CD4-positive, alpha-beta memory T cell (primary cell): ENCODE measurements at regions not wholly inside any gene's neighbourhood (a gene's known extent, or its start where the extent isn't known, plus 50 kb on each side); places are given as distances from the start of the nearest gene placed in this dataset.
"Not testable (repeated sequence)": the region's sequence is repeated elsewhere in the genome, so short reads cannot be mapped to it uniquely, and the experiment has no call there.

Experiments used
- CTCF ChIA-PET: fragments of 350-600 bp; sonication (Branson Sonifier 250); formaldehyde crosslinking; loops from one replicate; lab custom pipeline; 2021; ENCODE audit warnings: inconsistent platforms; ENCODE audit not compliant: partially characterized antibody; lab: Charles Lee
- POLR2A ChIA-PET: fragments of 350-600 bp; sonication (Branson Sonifier 250); formaldehyde crosslinking; loops from one replicate; lab custom pipeline; 2021; ENCODE audit not compliant: partially characterized antibody; lab: Charles Lee
- DNase-seq, 5 donors: peaks; one replicate each; pipeline versions ENCODE4 v3.0.0 to v3.0.0-alpha.2; 2020 to 2022; ENCODE audit warnings: mixed read lengths in 1 of 5
- H3K27ac ChIP-seq: one replicate; pipeline ENCODE4 v1.7.0; 2013; ENCODE audit warnings: low read depth, low read length
- H3K27me3 ChIP-seq: 2 replicates; pipeline ENCODE4 v1.7.0; 2013; ENCODE audit warnings: mild to moderate bottlenecking, low read length, moderate library complexity; ENCODE audit not compliant: insufficient read depth
- H3K36me3 ChIP-seq: 2 replicates; pipeline ENCODE4 v1.7.0; 2013; ENCODE audit warnings: mild to moderate bottlenecking, low read length, moderate library complexity; ENCODE audit not compliant: insufficient read depth
- H3K4me1 ChIP-seq: 2 replicates; pipeline ENCODE4 v1.7.0; 2013; ENCODE audit warnings: mild to moderate bottlenecking, low read length, moderate library complexity; ENCODE audit not compliant: insufficient read depth
- H3K4me3 ChIP-seq, 2 donors: one replicate each; pipeline ENCODE4 v1.7.0; 2013; ENCODE audit warnings: low read length in 2 of 2, mild to moderate bottlenecking in 1 of 2
- H3K9me3 ChIP-seq, 2 donors: one replicate each; pipeline ENCODE4 v1.7.0; 2013; ENCODE audit warnings: low read length in 2 of 2, control low read depth in 1 of 2; ENCODE audit not compliant: control insufficient read depth in 1 of 2
- H3K27ac Mint-ChIP-seq, 7 donors: one replicate each; pipeline ENCODE4 v1.8.0; 2020 to 2021; ENCODE audit warnings: mixed read lengths in 7 of 7, mild to moderate bottlenecking in 6 of 7, inconsistent platforms in 3 of 7, moderate library complexity in 3 of 7
- H3K27me3 Mint-ChIP-seq, 2 donors: one replicate each; pipeline ENCODE4 v1.8.0; 2020 to 2021; ENCODE audit warnings: mixed read lengths in 2 of 2
- H3K36me3 Mint-ChIP-seq, 2 donors: one replicate each; pipeline ENCODE4 v1.8.0; 2020 to 2021; ENCODE audit warnings: mixed read lengths in 2 of 2, inconsistent platforms in 1 of 2, mild to moderate bottlenecking in 1 of 2
- H3K4me1 Mint-ChIP-seq, 4 donors: one replicate each; pipeline ENCODE4 v1.8.0; 2020 to 2021; ENCODE audit warnings: mixed read lengths in 4 of 4, mild to moderate bottlenecking in 1 of 4
- H3K4me3 Mint-ChIP-seq, 8 donors: one replicate each; pipeline ENCODE4 v1.8.0; 2020 to 2021; ENCODE audit warnings: mixed read lengths in 8 of 8, mild to moderate bottlenecking in 7 of 8, moderate library complexity in 6 of 8, inconsistent platforms in 3 of 8
- H3K9me3 Mint-ChIP-seq, 8 donors: one replicate each; pipeline ENCODE4 v1.8.0; 2020 to 2021; ENCODE audit warnings: mixed read lengths in 8 of 8, mild to moderate bottlenecking in 5 of 8, inconsistent platforms in 3 of 8, moderate library complexity in 1 of 8
- intact Hi-C: fragments of 100-400 bp; cut with micrococcal nuclease; formaldehyde crosslinking; loops from one replicate; pipeline ENCODE4 v1.15.1; 2023

DNA sequence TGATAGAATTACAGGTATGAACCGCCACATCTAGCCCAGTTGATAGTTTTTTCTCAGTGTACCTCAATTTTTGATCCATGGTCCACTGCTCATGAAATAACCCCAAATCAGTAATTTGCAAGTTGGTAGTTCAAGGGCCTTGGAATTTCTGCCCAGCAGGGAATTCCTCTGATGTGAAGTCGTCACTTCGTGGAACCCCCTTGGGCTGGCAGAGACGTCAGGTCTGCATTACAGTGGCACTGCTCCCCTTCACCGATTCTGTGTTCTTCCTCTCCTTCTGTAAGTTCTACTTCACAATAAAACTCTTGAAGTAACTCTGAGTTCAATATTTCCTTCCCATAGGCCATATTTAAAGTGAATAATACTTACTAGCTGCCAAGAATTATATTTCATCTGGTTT, 881.0 kb downstream of the OTOL1 start:
- ChIA-PET CTCF (no interaction called here), POLR2A (no interaction called here)
- Histone ChIP-seq H3K9me3 (no peaks in the 10 kb centered on the region), H3K4me1 (no peaks in the 10 kb centered on the region), H3K27me3 (no peaks in the 10 kb centered on the region), H3K4me3 (no peak overlapping the region), H3K36me3 (no peaks in the 10 kb centered on the region), H3K27ac (no peak overlapping the region)
- Mint-ChIP-seq H3K4me1 (no peaks in the 10 kb centered on the region), H3K27me3 (no peaks in the 10 kb centered on the region), H3K4me3 (no peak overlapping the region), H3K36me3 (no peaks in the 10 kb centered on the region), H3K27ac (no peak overlapping the region), H3K9me3 (peaks cover 2 to 12% (median 3%) of the 10 kb centered on the region in 8 donors)
- intact Hi-C loops: no loop called here
- DNase-seq: no peak

DNA sequence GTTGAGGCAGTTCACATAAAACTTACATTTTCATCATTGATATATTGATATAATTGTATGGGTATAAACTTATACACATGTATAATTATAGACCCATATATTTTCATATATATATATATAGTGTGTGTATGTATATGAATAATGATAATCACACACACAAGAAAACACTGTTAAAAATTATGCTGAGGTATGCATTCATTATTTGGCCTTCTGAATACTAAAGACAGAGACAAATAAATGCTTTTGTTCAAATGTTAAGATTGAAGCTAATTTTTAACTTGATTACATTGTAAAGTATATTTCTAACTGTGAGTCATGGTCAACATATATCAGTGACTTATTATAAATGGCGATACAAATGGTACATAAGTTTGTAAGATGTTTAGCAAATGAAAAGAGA, 888.8 kb downstream of the OTOL1 start:
- no peaks in the 10 kb centered on the region for H3K36me3 Mint-ChIP-seq
- no peak overlapping the region for H3K27ac Mint-ChIP-seq
- H3K27me3 Mint-ChIP-seq: no peaks in the 10 kb centered on the region
- no peak for DNase-seq
- no peaks in the 10 kb centered on the region for H3K9me3 ChIP-seq
- no peak overlapping the region for H3K27ac ChIP-seq
- peaks cover 0 to 7% (median 3%) of the 10 kb centered on the region in 8 donors for H3K9me3 Mint-ChIP-seq
- ChIA-PET POLR2A (no interaction called here), CTCF (no interaction called here)
- H3K36me3 ChIP-seq: no peaks in the 10 kb centered on the region
- H3K4me1 ChIP-seq: no peaks in the 10 kb centered on the region
- no peak overlapping the region for H3K4me3 Mint-ChIP-seq
- intact Hi-C loops: no loop called here
- H3K4me3 ChIP-seq: no peak overlapping the region
- no peaks in the 10 kb centered on the region for H3K4me1 Mint-ChIP-seq
- no peaks in the 10 kb centered on the region for H3K27me3 ChIP-seq

DNA sequence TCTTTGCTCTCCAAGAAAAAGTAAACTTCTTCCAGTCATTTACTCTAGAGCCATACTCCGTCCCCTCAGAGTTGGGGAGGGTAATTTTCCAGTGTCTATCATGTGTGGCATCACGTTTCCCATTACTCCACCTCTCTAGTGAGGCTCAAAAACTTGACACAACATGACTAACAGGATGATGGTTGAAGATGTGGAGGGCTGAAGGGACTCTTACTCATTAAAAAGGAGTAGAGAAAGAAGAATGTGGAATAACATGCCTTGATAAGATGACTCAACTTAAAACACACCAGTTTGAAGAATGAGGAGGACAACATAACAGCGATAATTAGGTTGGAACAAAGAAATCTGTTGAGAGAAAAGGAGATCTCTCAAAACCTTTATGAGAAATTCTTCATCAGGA, 894.3 kb downstream of the OTOL1 start:
- H3K4me3 Mint-ChIP-seq: no peak overlapping the region
- Histone ChIP-seq H3K27me3 (no peaks in the 10 kb centered on the region), H3K9me3 (no peaks in the 10 kb centered on the region), H3K4me3 (no peak overlapping the region), H3K27ac (no peak overlapping the region), H3K36me3 (no peaks in the 10 kb centered on the region), H3K4me1 (no peaks in the 10 kb centered on the region)
- no peaks in the 10 kb centered on the region for H3K4me1 Mint-ChIP-seq
- no peaks in the 10 kb centered on the region for H3K36me3 Mint-ChIP-seq
- H3K9me3 Mint-ChIP-seq: peaks cover 2 to 11% (median 7%) of the 10 kb centered on the region in 8 donors
- H3K27ac Mint-ChIP-seq: no peak overlapping the region
- intact Hi-C loops: no loop called here
- DNase-seq: no peak
- no peaks in the 10 kb centered on the region for H3K27me3 Mint-ChIP-seq
- CTCF ChIA-PET: no interaction called here
- POLR2A ChIA-PET: no interaction called here

DNA sequence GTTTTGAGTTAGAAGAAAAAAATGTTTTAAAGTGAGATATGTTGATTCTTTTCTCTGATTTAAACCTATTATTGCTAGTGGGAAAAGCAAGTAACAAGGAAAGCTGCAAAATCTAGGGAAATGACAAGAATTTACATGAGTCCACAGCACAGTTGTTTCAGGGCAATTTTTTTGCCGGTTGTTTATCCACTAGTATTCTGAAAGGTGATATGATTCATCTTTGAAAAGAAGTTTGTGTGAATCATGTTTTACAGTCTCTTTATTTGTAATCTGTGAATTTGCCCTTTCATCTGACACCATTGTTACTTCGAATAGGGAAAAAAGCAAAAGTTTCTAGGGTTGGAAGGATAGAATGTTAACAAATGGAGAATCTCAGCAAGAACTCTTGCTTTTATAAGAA, 894.7 kb downstream of the OTOL1 start:
- Mint-ChIP-seq H3K9me3 (peaks cover 2 to 11% (median 7%) of the 10 kb centered on the region in 8 donors), H3K4me3 (no peak overlapping the region), H3K36me3 (no peaks in the 10 kb centered on the region), H3K27me3 (no peaks in the 10 kb centered on the region), H3K27ac (no peak overlapping the region), H3K4me1 (no peaks in the 10 kb centered on the region)
- Histone ChIP-seq H3K4me3 (no peak overlapping the region), H3K9me3 (no peaks in the 10 kb centered on the region), H3K27ac (no peak overlapping the region), H3K36me3 (no peaks in the 10 kb centered on the region), H3K4me1 (no peaks in the 10 kb centered on the region), H3K27me3 (no peaks in the 10 kb centered on the region)
- ChIA-PET CTCF (no interaction called here), POLR2A (no interaction called here)
- intact Hi-C loops: no loop called here
- DNase-seq: no peak

DNA sequence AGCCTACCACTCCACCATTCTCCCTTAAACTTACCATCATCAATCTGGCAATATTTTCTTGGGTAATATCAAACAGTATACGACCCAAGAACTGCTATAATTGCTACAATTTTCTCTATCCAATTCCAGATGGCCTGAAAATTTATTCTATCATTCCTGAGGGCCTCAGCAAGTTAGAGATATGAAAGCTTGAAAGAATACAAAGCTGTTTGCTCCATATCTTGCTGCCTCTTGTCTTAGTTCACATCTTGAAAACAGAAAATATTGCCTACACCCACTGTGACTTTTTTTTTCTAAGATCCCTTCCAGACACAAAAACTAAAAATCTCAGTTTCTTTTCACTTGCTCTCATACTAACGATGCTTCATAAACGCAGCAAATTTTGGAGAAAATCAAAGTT, 898.9 kb downstream of the OTOL1 start:
- Mint-ChIP-seq H3K4me1 (no peaks in the 10 kb centered on the region), H3K27me3 (no peaks in the 10 kb centered on the region), H3K9me3 (peaks cover 0 to 9% (median 8%) of the 10 kb centered on the region in 8 donors), H3K4me3 (no peak overlapping the region), H3K36me3 (no peaks in the 10 kb centered on the region), H3K27ac (no peak overlapping the region)
- H3K27me3 ChIP-seq: no peaks in the 10 kb centered on the region
- H3K27ac ChIP-seq: no peak overlapping the region
- ChIA-PET POLR2A (no interaction called here), CTCF (no interaction called here)
- no peak overlapping the region for H3K4me3 ChIP-seq
- H3K9me3 ChIP-seq: no peaks in the 10 kb centered on the region
- H3K36me3 ChIP-seq: no peaks in the 10 kb centered on the region
- DNase-seq: no peak
- intact Hi-C loops: no loop called here
- H3K4me1 ChIP-seq: no peaks in the 10 kb centered on the region

DNA sequence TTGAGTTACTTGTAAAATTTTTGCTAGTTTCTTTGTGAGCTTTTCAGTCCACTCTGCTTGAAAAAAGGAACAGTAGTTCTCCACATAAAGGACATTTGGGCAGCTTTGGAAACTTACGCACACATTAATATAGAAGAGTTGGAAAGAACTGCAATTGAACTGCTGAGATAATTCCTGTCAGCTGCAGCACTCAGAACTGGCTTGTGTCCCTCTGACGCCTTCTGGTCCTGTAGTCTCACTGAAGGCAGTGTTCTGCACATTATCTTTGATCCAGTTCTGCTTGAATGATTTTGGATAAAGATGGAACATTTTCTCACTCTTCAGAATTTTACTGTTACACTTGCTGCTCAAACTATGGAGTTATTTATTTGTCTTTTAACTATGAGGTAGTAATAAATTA, 901.9 kb downstream of the OTOL1 start:
- H3K27ac Mint-ChIP-seq: no peak overlapping the region
- H3K27ac ChIP-seq: no peak overlapping the region

DNA sequence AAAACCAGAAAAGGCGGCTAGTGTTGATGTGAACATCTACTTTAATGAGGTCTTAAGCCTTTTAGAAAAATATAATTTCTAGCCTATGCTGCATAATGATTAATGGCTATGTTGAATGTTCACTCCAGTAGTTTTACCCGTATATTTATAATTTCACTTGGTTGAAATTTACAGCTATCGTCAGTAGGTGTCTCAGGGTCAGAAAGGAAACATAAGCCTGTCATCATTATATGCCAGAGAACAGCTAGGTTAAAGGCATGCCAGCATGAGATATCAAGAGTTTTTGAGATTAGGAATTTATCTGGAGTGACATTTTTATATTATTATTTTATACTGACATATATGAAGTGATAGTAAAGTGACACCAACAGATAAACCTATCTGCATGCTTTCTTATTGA, 904.1 kb downstream of the OTOL1 start:
- Histone ChIP-seq H3K36me3 (no peaks in the 10 kb centered on the region), H3K4me1 (no peaks in the 10 kb centered on the region), H3K9me3 (no peaks in the 10 kb centered on the region), H3K4me3 (no peak overlapping the region), H3K27ac (no peak overlapping the region), H3K27me3 (no peaks in the 10 kb centered on the region)
- ChIA-PET POLR2A (no interaction called here), CTCF (no interaction called here)
- Mint-ChIP-seq H3K4me3 (no peak overlapping the region), H3K36me3 (no peaks in the 10 kb centered on the region), H3K9me3 (peaks cover 0 to 8% (median 3%) of the 10 kb centered on the region in 8 donors), H3K27me3 (no peaks in the 10 kb centered on the region), H3K4me1 (no peaks in the 10 kb centered on the region), H3K27ac (no peak overlapping the region)
- intact Hi-C loops: no loop called here
- DNase-seq: no peak

More for the DNA sequence above, 901.9 kb downstream of the OTOL1 start:
- DNase-seq: no peak
- Mint-ChIP-seq H3K9me3 (peaks cover 0 to 9% (median under 1%) of the 10 kb centered on the region in 8 donors), H3K4me1 (no peaks in the 10 kb centered on the region), H3K27me3 (no peaks in the 10 kb centered on the region), H3K4me3 (no peak overlapping the region), H3K36me3 (no peaks in the 10 kb centered on the region)
- Histone ChIP-seq H3K36me3 (no peaks in the 10 kb centered on the region), H3K4me1 (no peaks in the 10 kb centered on the region), H3K4me3 (no peak overlapping the region), H3K27me3 (no peaks in the 10 kb centered on the region), H3K9me3 (no peaks in the 10 kb centered on the region)
- ChIA-PET CTCF (no interaction called here), POLR2A (no interaction called here)
- intact Hi-C loops: no loop called here

DNA sequence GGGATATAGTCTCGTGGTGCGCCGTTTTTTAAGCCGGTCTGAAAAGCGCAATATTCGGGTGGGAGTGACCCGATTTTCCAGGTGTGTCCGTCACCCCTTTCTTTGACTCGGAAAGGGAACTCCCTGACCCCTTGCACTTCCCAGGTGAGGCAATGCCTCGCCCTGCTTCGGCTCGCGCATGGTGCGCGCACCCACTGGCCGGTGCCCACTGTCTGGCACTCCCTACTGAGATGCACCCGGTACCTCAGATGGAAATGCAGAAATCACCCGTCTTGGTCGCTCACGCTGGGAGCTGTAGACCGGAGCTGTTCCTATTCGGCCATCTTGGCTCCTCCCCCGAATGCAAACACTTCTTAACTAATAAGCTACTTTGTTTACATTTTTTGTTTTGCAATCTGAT, 914.9 kb downstream of the OTOL1 start:
- H3K27me3 ChIP-seq, H3K4me1 Mint-ChIP-seq, H3K27me3 Mint-ChIP-seq, H3K4me3 ChIP-seq, CTCF ChIA-PET, DNase-seq, H3K9me3 ChIP-seq, H3K27ac ChIP-seq, POLR2A ChIA-PET, intact Hi-C loops, H3K4me3 Mint-ChIP-seq, H3K27ac Mint-ChIP-seq, H3K36me3 Mint-ChIP-seq, H3K36me3 ChIP-seq, H3K4me1 ChIP-seq: not testable (repeated sequence)
- H3K9me3 Mint-ChIP-seq: peaks cover 0 to 12% (median 6%) of the 10 kb centered on the region in 8 donors
